PC-3 (cell line): ENCODE measurements at regions not wholly inside any gene's neighbourhood (a gene's known extent, or its start where the extent isn't known, plus 50 kb on each side); places are given as distances from the start of the nearest gene placed in this dataset.

Source experiments
- EZH2 ChIP-seq: fragments of 300-600 bp; sonication (generic); IDR thresholded peaks from one replicate; pipeline ENCODE4 v1.6.1; 2017; ENCODE audit warnings: antibody characterized with exemption, mild to moderate bottlenecking, low read length; ENCODE audit not compliant: unreplicated experiment
- EZH2phosphoT487 ChIP-seq: fragments of 300-600 bp; sonication (generic); IDR thresholded peaks from 2 replicates; pipeline ENCODE4 v1.6.1; 2018; ENCODE audit warnings: mild to moderate bottlenecking, antibody characterized with exemption, low read length, borderline replicate concordance
- TF ChIP-seq, protein P1 (sequence below): fragments of 300-600 bp; sonication (generic); conservative IDR thresholded peaks from 2 replicates; pipeline ENCODE4 v1.5.1; 2017; ENCODE audit warnings: antibody characterized with exemption, low read depth, mild to moderate bottlenecking, low read length

DNA sequence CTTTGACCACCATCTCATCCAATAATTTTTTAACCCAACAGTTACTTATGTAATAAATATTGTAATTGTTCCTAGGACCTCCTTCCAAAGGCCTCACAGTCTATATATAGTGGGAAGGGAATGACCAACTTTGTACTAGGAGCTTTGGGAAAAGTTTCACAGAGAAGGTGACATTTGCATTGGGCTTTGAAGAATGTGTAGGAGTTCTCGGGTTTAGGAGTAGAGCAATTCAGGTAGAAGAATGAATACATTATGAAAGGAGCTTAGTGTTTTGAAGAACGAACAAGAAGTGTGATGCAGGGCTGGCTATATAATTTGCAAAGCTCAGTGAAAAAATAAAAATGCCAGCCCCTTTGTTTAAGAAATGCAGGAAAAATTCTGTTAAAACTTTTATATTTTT lies 330.4 kb upstream of the DEPDC1 start:
- TF ChIP-seq, protein P1, sequence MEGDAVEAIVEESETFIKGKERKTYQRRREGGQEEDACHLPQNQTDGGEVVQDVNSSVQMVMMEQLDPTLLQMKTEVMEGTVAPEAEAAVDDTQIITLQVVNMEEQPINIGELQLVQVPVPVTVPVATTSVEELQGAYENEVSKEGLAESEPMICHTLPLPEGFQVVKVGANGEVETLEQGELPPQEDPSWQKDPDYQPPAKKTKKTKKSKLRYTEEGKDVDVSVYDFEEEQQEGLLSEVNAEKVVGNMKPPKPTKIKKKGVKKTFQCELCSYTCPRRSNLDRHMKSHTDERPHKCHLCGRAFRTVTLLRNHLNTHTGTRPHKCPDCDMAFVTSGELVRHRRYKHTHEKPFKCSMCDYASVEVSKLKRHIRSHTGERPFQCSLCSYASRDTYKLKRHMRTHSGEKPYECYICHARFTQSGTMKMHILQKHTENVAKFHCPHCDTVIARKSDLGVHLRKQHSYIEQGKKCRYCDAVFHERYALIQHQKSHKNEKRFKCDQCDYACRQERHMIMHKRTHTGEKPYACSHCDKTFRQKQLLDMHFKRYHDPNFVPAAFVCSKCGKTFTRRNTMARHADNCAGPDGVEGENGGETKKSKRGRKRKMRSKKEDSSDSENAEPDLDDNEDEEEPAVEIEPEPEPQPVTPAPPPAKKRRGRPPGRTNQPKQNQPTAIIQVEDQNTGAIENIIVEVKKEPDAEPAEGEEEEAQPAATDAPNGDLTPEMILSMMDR: no peak
- TF ChIP-seq EZH2: no peak
- no peak for TF ChIP-seq EZH2phosphoT487
